Activated CD4-positive, alpha-beta T cell treated with anti-CD3 and anti-CD28 coated beads, Interleukin-2, amount 10 ng/mL, durations not matched to agents 24 days and 14 days (primary cell): ENCODE measurements at regions not wholly inside any gene's neighbourhood (a gene's known extent, or its start where the extent isn't known, plus 50 kb on each side); places are given as distances from the start of the nearest gene placed in this dataset.
"Not testable (repeated sequence)": the region's sequence is repeated elsewhere in the genome, so short reads cannot be mapped to it uniquely, and the experiment has no call there.

Experiments
- DNase-seq: peaks from one replicate; pipeline ENCODE4 v3.0.0; 2022
- H3K27ac Mint-ChIP-seq: one replicate; pipeline ENCODE4 v1.8.0; 2022; ENCODE audit warnings: mild to moderate bottlenecking, mixed read lengths
- H3K27me3 Mint-ChIP-seq: one replicate; pipeline ENCODE4 v1.8.0; 2022; ENCODE audit warnings: mixed read lengths
- H3K36me3 Mint-ChIP-seq: one replicate; pipeline ENCODE4 v1.8.0; 2022; ENCODE audit warnings: low read depth, mild to moderate bottlenecking, mixed read lengths
- H3K4me1 Mint-ChIP-seq: one replicate; pipeline ENCODE4 v1.8.0; 2021; ENCODE audit warnings: mixed read lengths
- H3K4me3 Mint-ChIP-seq: one replicate; pipeline ENCODE4 v1.8.0; 2022; ENCODE audit warnings: mild to moderate bottlenecking, moderate library complexity, mixed read lengths
- H3K9me3 Mint-ChIP-seq: one replicate; pipeline ENCODE4 v1.8.0; 2021; ENCODE audit warnings: mixed read lengths
- intact Hi-C: fragments of 100-400 bp; cut with micrococcal nuclease; formaldehyde crosslinking; loops from one replicate; pipeline ENCODE4 v1.15.1; 2023

GRCh38 chr13:50215399-50215798 is 200.2 kb downstream of the KCNRG start:
- H3K27ac Mint-ChIP-seq: no peak overlapping the region
- no peak overlapping the region for H3K4me3 Mint-ChIP-seq
- H3K36me3 Mint-ChIP-seq: peaks cover 1% of the 10 kb centered on the region
- no peak for DNase-seq
- intact Hi-C loops: no loop called here
- H3K9me3 Mint-ChIP-seq: peaks cover 32% of the 10 kb centered on the region
- H3K4me1 Mint-ChIP-seq: peaks cover 6% of the 10 kb centered on the region
- peaks cover 39% of the 10 kb centered on the region for H3K27me3 Mint-ChIP-seq

DNA sequence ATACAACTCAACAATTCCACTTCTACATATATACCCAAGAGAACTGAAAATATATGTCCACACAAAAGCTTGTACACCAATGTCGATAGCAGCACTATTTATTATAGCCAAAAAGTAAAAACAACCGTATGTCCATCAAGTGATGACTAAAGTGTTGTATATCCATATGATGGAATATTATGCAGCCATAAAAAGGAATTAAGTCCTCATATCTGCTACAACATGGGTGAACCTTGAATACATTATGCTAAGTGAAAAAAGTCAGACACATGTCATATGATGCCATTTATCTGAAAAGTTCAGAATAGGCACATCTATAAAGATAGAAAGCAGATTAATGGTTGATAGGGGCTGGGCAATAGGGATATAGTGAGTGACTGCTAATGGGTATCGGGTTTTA is 204.5 kb downstream of the KCNRG start:
- H3K9me3 Mint-ChIP-seq: peaks cover 24% of the 10 kb centered on the region
- peaks cover 56% of the 10 kb centered on the region for H3K27me3 Mint-ChIP-seq
- H3K4me1 Mint-ChIP-seq: peaks cover 10% of the 10 kb centered on the region

GRCh38 chr13:50220938-50221337 is 205.7 kb downstream of the KCNRG start:
- H3K27ac Mint-ChIP-seq: no peak overlapping the region
- no peaks in the 10 kb centered on the region for H3K36me3 Mint-ChIP-seq
- peaks cover 50% of the 10 kb centered on the region for H3K27me3 Mint-ChIP-seq
- DNase-seq: peak; percentile 32
- H3K4me3 Mint-ChIP-seq: no peak overlapping the region
- H3K9me3 Mint-ChIP-seq: peaks cover 18% of the 10 kb centered on the region
- peaks cover 21% of the 10 kb centered on the region for H3K4me1 Mint-ChIP-seq
- intact Hi-C loops: loop anchor here (5.0 to 10.0 kb wide), 2 partner anchors 36 to 204 kb away; no protein-coding TSS in a partner anchor

More for the DNA sequence above, 204.5 kb downstream of the KCNRG start:
- Mint-ChIP-seq H3K36me3 (no peaks in the 10 kb centered on the region), H3K4me3 (no peak overlapping the region), H3K27ac (no peak overlapping the region)
- intact Hi-C loops: loop anchor here (5.0 to 10.0 kb wide), 2 partner anchors 38 to 205 kb away; no protein-coding TSS in a partner anchor
- DNase-seq: no peak

- Mint-ChIP-seq H3K4me3 (no peak overlapping the region), H3K27me3 (peaks cover 40% of the 10 kb centered on the region)
These were observed 207.5 kb downstream of the KCNRG start for GRCh38 chr13:50222569-50223332.

GRCh38 chr13:50224534-50224933 is 209.3 kb downstream of the KCNRG start:
- intact Hi-C loops: loop anchor here (1.0 to 10.0 kb wide), 3 partner anchors 33 to 200 kb away; no protein-coding TSS in a partner anchor
- Mint-ChIP-seq H3K27me3 (peaks cover 38% of the 10 kb centered on the region), H3K9me3 (peaks cover 10% of the 10 kb centered on the region), H3K27ac (peak overlapping the region; percentile 52), H3K4me1 (peaks cover 49% of the 10 kb centered on the region), H3K36me3 (no peaks in the 10 kb centered on the region), H3K4me3 (no peak overlapping the region)
- peak; percentile 59 for DNase-seq

More at GRCh38 chr13:50222569-50223332, 207.5 kb downstream of the KCNRG start:
- no peak overlapping the region for H3K27ac Mint-ChIP-seq
- intact Hi-C loops: loop anchor here (5.0 to 10.0 kb wide), 2 partner anchors 35 to 202 kb away; no protein-coding TSS in a partner anchor
- peaks cover 10% of the 10 kb centered on the region for H3K9me3 Mint-ChIP-seq
- H3K4me1 Mint-ChIP-seq: peaks cover 37% of the 10 kb centered on the region
- DNase-seq: peak; percentile 56
- no peaks in the 10 kb centered on the region for H3K36me3 Mint-ChIP-seq

GRCh38 chr13:50225193-50226155 is 210.2 kb downstream of the KCNRG start:
- intact Hi-C loops: loop anchor here (1.0 to 10.0 kb wide), 6 partner anchors 12 to 687 kb away; no protein-coding TSS in a partner anchor

DNA sequence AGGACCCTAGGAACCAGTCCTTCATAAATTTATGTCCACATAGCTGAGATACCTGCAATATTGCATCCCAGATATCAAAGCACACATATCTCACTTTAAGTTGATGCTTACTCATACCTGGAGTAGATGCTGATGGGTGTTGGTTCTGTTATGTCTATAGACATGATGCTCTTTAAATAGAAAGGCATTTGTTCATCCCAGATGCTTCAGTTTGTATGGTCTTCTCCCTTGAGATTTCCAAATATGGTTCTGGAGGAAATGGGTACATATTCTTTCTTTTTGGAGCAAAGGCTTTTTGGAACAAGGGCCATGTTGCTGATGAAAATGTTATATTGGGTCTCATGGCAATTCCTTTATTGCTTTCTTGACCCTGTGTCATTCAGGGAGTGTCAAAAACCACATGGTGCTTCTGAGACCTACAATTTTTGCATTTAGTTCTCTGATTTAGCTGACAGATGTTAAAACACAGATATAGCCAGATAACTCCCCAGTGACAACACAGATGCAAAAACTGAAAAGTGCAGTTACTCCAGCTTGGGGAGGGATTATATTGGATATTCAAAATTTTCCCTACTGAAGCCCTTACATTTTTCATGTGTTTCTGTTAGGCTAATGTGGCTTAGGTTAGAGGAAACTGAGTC is 211.4 kb downstream of the KCNRG start:
- H3K4me3 Mint-ChIP-seq: peak overlapping the region; percentile 12
- peaks cover 32% of the 10 kb centered on the region for H3K27me3 Mint-ChIP-seq
- intact Hi-C loops: loop anchor here (1.0 to 10.0 kb wide), 6 partner anchors 11 to 686 kb away; no protein-coding TSS in a partner anchor
- no peaks in the 10 kb centered on the region for H3K9me3 Mint-ChIP-seq
- DNase-seq: peak; percentile 53
- no peaks in the 10 kb centered on the region for H3K36me3 Mint-ChIP-seq
- H3K27ac Mint-ChIP-seq: peak overlapping the region; percentile 78
- H3K4me1 Mint-ChIP-seq: peaks cover 62% of the 10 kb centered on the region

More at GRCh38 chr13:50225193-50226155, 210.2 kb downstream of the KCNRG start:
- H3K4me3 Mint-ChIP-seq: no peak overlapping the region
- no peak for DNase-seq
- peak overlapping the region; percentile 13 for H3K27ac Mint-ChIP-seq
- peaks cover 57% of the 10 kb centered on the region for H3K4me1 Mint-ChIP-seq
- H3K36me3 Mint-ChIP-seq: no peaks in the 10 kb centered on the region
- H3K27me3 Mint-ChIP-seq: peaks cover 35% of the 10 kb centered on the region
- peaks cover 4% of the 10 kb centered on the region for H3K9me3 Mint-ChIP-seq

DNA sequence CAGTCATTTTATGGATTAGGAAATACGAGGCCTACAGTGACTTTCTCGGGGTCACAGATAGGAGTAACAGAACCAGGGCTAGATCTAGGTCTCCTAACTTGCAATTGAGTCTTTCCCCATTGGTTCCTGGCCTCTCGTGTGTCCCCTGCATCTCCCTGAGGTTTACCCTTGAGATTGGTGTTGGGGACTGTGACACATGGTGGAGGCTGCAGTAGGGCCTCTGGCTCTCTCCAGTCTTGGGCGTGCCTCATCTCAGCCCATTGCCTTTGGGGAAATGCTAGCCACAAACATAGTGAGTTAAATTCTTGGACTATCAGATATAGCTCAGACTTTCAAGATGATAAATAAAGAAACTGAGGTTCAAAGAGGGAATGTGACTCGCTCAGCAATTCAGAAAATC is 212.1 kb downstream of the KCNRG start:
- intact Hi-C loops: loop anchor here (2.0 to 10.0 kb wide), 3 partner anchors 61 to 685 kb away; no protein-coding TSS in a partner anchor
- peak overlapping the region; percentile 78 for H3K27ac Mint-ChIP-seq
- peak overlapping the region; percentile 12 for H3K4me3 Mint-ChIP-seq
- peaks cover 62% of the 10 kb centered on the region for H3K4me1 Mint-ChIP-seq
- peak; percentile 55 for DNase-seq
- no peaks in the 10 kb centered on the region for H3K9me3 Mint-ChIP-seq
- peaks cover 32% of the 10 kb centered on the region for H3K27me3 Mint-ChIP-seq
- H3K36me3 Mint-ChIP-seq: no peaks in the 10 kb centered on the region

DNA sequence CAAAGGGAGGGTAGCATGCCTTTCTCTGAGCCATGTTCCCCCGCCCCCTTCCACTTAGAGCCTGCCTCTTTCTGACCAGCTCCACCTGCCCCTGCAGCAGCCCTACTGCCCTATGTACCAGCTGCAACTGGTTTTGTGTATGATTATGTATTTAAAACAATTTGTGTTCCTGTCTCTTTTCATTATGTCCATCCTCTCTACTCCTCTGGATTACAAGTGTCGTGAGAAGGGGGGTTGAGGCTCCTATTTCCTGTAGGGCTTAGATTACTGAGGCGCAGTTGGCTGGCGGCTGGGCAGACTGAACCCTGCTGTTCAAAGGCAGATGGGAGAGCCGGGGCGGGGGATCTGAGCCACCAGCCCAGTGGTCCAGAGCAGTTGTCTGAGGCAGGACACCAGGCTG is 213.3 kb downstream of the KCNRG start:
- H3K27me3 Mint-ChIP-seq: peaks cover 29% of the 10 kb centered on the region
- peaks cover 5% of the 10 kb centered on the region for H3K36me3 Mint-ChIP-seq
- peak overlapping the region; percentile 30 for H3K4me3 Mint-ChIP-seq
- intact Hi-C loops: loop anchor here (5.0 to 10.0 kb wide), 2 partner anchors 196 to 684 kb away; no protein-coding TSS in a partner anchor
- peaks cover 62% of the 10 kb centered on the region for H3K4me1 Mint-ChIP-seq
- H3K9me3 Mint-ChIP-seq: peaks cover 6% of the 10 kb centered on the region
- no peak overlapping the region for H3K27ac Mint-ChIP-seq
- DNase-seq: peak; percentile 45

DNA sequence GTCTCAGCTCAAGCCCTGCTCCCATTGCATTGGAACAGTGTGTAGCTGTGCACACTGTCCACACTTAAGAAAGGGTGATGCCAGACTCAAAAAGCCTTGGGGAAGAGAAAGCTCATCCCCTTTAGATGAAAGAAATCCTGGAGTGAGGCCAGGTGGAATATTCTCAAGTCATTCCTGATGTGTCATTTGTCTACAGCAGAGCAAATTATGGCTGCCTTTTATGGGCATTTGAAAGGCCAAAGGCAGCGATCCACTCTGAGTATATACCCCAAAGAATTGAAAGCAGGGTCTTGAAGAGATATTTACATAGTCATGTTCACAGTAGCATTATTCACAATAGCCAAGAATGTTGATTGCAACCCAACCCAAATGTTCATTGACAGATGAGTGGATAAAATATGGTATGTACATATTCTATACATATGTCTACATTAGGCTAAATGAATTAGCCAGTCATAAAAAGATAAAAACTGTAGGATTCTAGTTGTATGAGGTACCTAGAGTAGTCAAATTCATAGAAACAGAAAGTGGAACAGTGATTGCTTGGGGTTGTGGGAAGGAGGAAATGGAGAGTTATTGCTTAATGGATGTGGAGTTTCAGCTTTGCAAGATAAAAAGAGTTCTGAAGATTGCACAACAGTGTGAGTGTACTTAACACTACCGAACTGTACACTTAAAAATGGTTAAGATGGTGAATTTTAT is 214.9 kb downstream of the KCNRG start:
- Mint-ChIP-seq H3K9me3 (peaks cover 6% of the 10 kb centered on the region), H3K27me3 (peaks cover 26% of the 10 kb centered on the region), H3K27ac (peak overlapping the region; percentile 20), H3K4me3 (peak overlapping the region; percentile 32), H3K36me3 (peaks cover 5% of the 10 kb centered on the region), H3K4me1 (peaks cover 51% of the 10 kb centered on the region)
- intact Hi-C loops: loop anchor here (1.0 to 10.0 kb wide), 3 partner anchors 148 to 682 kb away; no protein-coding TSS in a partner anchor
- DNase-seq: peak; percentile 60

DNA sequence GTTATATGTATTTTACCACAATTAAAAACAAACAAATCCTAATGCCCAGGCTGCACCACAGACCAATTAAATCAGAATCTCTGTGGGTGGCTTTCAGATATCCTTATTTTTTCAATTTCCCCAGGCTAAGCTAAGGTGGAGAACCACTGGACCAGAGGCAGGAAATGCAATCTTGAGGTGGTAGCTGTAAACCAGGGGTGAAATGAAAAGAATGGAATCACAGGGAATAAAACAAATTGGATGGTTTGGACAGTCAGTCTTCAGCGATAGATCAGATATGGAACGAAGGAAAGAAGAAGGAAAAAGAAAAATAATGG is 215.4 kb downstream of the KCNRG start:
- intact Hi-C loops: loop anchor here (1.0 kb wide), 1 partner anchor 148 kb away; no protein-coding TSS in a partner anchor
- Mint-ChIP-seq H3K27me3 (peaks cover 29% of the 10 kb centered on the region), H3K36me3 (peaks cover 8% of the 10 kb centered on the region), H3K4me3 (peak overlapping the region; percentile 32), H3K4me1 (peaks cover 52% of the 10 kb centered on the region), H3K9me3 (peaks cover 6% of the 10 kb centered on the region), H3K27ac (peak overlapping the region; percentile 3)
- DNase-seq: no peak

DNA sequence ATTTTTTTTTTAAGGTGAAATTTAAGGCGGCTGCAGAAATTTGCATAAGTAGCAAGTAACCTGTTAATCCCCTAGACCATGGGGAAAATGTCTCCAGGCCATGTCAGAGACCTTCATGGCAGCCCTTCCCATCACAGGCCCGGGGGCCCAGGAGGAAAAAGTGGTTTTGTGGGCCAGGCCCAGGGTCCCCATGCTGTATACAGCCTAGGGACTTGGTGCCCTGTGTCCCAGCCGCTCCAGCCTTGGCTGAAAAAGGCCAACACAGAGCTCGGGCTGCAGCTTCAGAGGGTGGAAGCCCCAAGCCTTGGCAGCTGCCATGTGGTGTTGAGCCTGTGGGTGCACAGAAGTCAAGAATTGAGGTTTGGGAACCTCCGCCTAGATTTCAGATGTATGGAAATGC is 218.3 kb downstream of the KCNRG start:
- intact Hi-C loops, H3K9me3 Mint-ChIP-seq, H3K4me3 Mint-ChIP-seq, H3K27ac Mint-ChIP-seq: not testable (repeated sequence)
- Mint-ChIP-seq H3K4me1 (peaks cover 45% of the 10 kb centered on the region), H3K27me3 (peaks cover 25% of the 10 kb centered on the region), H3K36me3 (peaks cover 11% of the 10 kb centered on the region)
- DNase-seq: peak; percentile 40
